GM12878 (cell line): ENCODE measurements at regions not wholly inside any gene's neighbourhood (a gene's known extent, or its start where the extent isn't known, plus 50 kb on each side); places are given as distances from the start of the nearest gene placed in this dataset.

Source experiments
- ATAC-seq: fragments of 200-7000 bp; cut with Tn5 transposase; 3 replicates; pipeline ENCODE4 v1.9.1; 2020; ENCODE audit warnings: mild to moderate bottlenecking, moderate library complexity
- BruUV-seq: library from RNA; stranded (reverse); fragments of 400-500 nt; replicated peaks from 2 replicates; lab custom pipeline; 2021; lab: Mats Ljungman, UMichigan
- CTCF ChIA-PET: fragments of 300-600 bp; sonication (Branson Sonifier 250); formaldehyde crosslinking; extraction: SDS; loops from one replicate; lab custom pipeline; 2021; ENCODE audit warnings: inconsistent platforms; lab: Yijun Ruan, JAX
- POLR2A ChIA-PET: fragments of 350-600 bp; formaldehyde crosslinking; extraction: SDS; loops from one replicate; lab custom pipeline; 2021; ENCODE audit warnings: inconsistent platforms; lab: Charles Lee
- RAD21 ChIA-PET: fragments of 300-600 bp; sonication (Branson Sonifier 250); formaldehyde crosslinking; loops from one replicate; lab custom pipeline; 2023; ENCODE audit warnings: antibody characterized with exemption; ENCODE audit not compliant: unreplicated experiment; lab: Charles Lee
- SMC1A ChIA-PET: fragments of 300-600 bp; sonication (Branson Sonifier 250); formaldehyde crosslinking; loops from one replicate; lab custom pipeline; 2023; ENCODE audit not compliant: unreplicated experiment, uncharacterized antibody; lab: Charles Lee
- DNase-seq: peaks from one replicate; pipeline ENCODE4 v3.0.0-alpha.2; 2011; ENCODE audit warnings: low read depth, low spot score
- FAIRE-seq: peaks from 3 replicates; lab custom pipeline; 2011; peaks lifted over from hg19 to GRCh38; lab: Jason Lieb, UNC
- H2AFZ ChIP-seq: 2 replicates; pipeline ENCODE4 v1.6.0; 2011; ENCODE audit warnings: low read depth, low read length, control low read depth; ENCODE audit not compliant: control insufficient read depth
- H3K27ac ChIP-seq: 2 replicates; pipeline ENCODE4 v1.5.1; 2011; ENCODE audit warnings: control low read depth; ENCODE audit not compliant: control insufficient read depth, insufficient read depth
- H3K27me3 ChIP-seq, 2 experiments: replicated peaks in 1 of 2; 2 replicates each; pipeline versions ENCODE4 v1.6.0 to v1.6.1; 2011; ENCODE audit warnings: low read length in 1 of 2; ENCODE audit not compliant: control insufficient read depth in 2 of 2, insufficient read depth in 2 of 2
- H3K36me3 ChIP-seq, 2 experiments: 2 replicates each; pipeline ENCODE4 v1.5.1; 2011; ENCODE audit warnings: low read length in 1 of 2; ENCODE audit not compliant: control insufficient read depth in 2 of 2, insufficient read depth in 2 of 2
- H3K4me1 ChIP-seq: 2 replicates; pipeline ENCODE4 v1.6.1; 2011; ENCODE audit warnings: mild to moderate bottlenecking, low read length, moderate library complexity, mixed read lengths; ENCODE audit not compliant: control insufficient read depth, insufficient read depth
- H3K4me2 ChIP-seq: 2 replicates; pipeline ENCODE4 v1.6.0; 2011; ENCODE audit warnings: control low read depth; ENCODE audit not compliant: control insufficient read depth, insufficient read depth
- H3K4me3 ChIP-seq: fragments of 200-600 bp; sonication (generic); 2 replicates; pipeline ENCODE4 v1.5.1; 2016
- H3K79me2 ChIP-seq: 2 replicates; pipeline ENCODE4 v1.6.0; 2011; ENCODE audit warnings: low read length; ENCODE audit not compliant: control insufficient read depth, insufficient read depth
- H3K9ac ChIP-seq: 2 replicates; pipeline ENCODE4 v1.8.0; 2011; ENCODE audit warnings: low read length, control low read depth, mixed read lengths; ENCODE audit not compliant: control insufficient read depth, insufficient read depth
- H3K9me3 ChIP-seq: replicated peaks from 3 replicates; pipeline ENCODE4 v1.5.1; 2011; ENCODE audit warnings: mild to moderate bottlenecking, low read length; ENCODE audit not compliant: control insufficient read depth, insufficient read depth
- H4K20me1 ChIP-seq: 2 replicates; pipeline ENCODE4 v1.6.0; 2011; ENCODE audit not compliant: control insufficient read depth, insufficient read depth
- BCL11A ChIP-seq: IDR thresholded peaks from 2 replicates; pipeline ENCODE4 v1.6.1; 2011; ENCODE audit warnings: low read depth, low read length
- BHLHE40 ChIP-seq, 2 experiments: fragments of 450-650 bp in 1 of 2; IDR thresholded peaks; 2 replicates each; pipeline ENCODE4 v1.6.1; 2011 to 2017; ENCODE audit warnings: low read depth in 2 of 2, borderline replicate concordance in 1 of 2, improper control_type of control experiment in 1 of 2, low read length in 1 of 2, mild to moderate bottlenecking in 1 of 2
- CEBPZ ChIP-seq: fragments of 150-350 bp; IDR thresholded peaks from 2 replicates; pipeline ENCODE4 v1.6.1; 2016; ENCODE audit warnings: low read depth, low read length
- E2F4 ChIP-seq: IDR thresholded peaks from 2 replicates; pipeline ENCODE4 v1.6.1; 2012; ENCODE audit warnings: low read depth, low read length, improper control_type of control experiment
- E4F1 ChIP-seq: fragments of 450-650 bp; IDR thresholded peaks from 2 replicates; pipeline ENCODE4 v1.6.1; 2018; ENCODE audit warnings: borderline replicate concordance, mild to moderate bottlenecking; ENCODE audit not compliant: partially characterized antibody
- NKRF ChIP-seq: fragments of 450-650 bp; conservative IDR thresholded peaks from 2 replicates; pipeline ENCODE4 v1.6.1; 2017; ENCODE audit warnings: mild to moderate bottlenecking, moderate library complexity
- NR2C1 ChIP-seq: fragments of 450-650 bp; IDR thresholded peaks from 2 replicates; pipeline ENCODE4 v1.6.1; 2017; ENCODE audit warnings: antibody characterized with exemption, mild to moderate bottlenecking, moderate library complexity
- NR2C2 ChIP-seq: IDR thresholded peaks from 2 replicates; pipeline ENCODE4 v1.6.1; 2011; ENCODE audit warnings: borderline replicate concordance, low read depth; ENCODE audit not compliant: control insufficient read depth, insufficient read length
- NRF1 ChIP-seq: conservative IDR thresholded peaks from 2 replicates; pipeline ENCODE4 v1.6.1; 2011; ENCODE audit warnings: mild to moderate bottlenecking, low read depth, low read length, improper control_type of control experiment
- PBX3 ChIP-seq: IDR thresholded peaks from 2 replicates; pipeline ENCODE4 v1.6.1; 2011; ENCODE audit warnings: mild to moderate bottlenecking, low read depth, low read length, moderate library complexity; ENCODE audit not compliant: insufficient replicate concordance
- RB1 ChIP-seq: fragments of 450-650 bp; formaldehyde crosslinking; IDR thresholded peaks from 2 replicates; pipeline ENCODE4 v1.6.1; 2017; ENCODE audit warnings: mild to moderate bottlenecking, borderline replicate concordance
- SP1 ChIP-seq: IDR thresholded peaks from one replicate; pipeline ENCODE4 v1.6.1; 2011; ENCODE audit warnings: low read depth, low read length
- WGBS: methylation state at CpG from one replicate; pipeline ENCODE4 v1.1.6; 2016; ENCODE audit warnings: low lambda C conversion rate; ENCODE audit not compliant: insufficient replicate concordance, insufficient coverage; ENCODE audit errors: missing lambda C conversion rate; 5-methylcytosine and 5-hydroxymethylcytosine counted together
- in situ Hi-C: fragments of 300-500 bp; cut with MboI; formaldehyde crosslinking; loops from 9 replicates; pipeline ENCODE4 v1.14.3; 2018; ENCODE audit warnings: mixed read lengths
- intact Hi-C: fragments of 100-400 bp; cut with micrococcal nuclease; formaldehyde crosslinking; loops from one replicate; pipeline ENCODE4 v1.14.2; 2022; ENCODE audit not compliant: unreplicated experiment

GRCh38 chr4:1474126-1475090, 68.2 kb upstream of the NKX1-1 start:
- Histone ChIP-seq H3K79me2 (no peaks in the 10 kb centered on the region), H4K20me1 (no peaks in the 10 kb centered on the region), H3K36me3 (no peaks in the 10 kb centered on the region), H3K9ac (no peak overlapping the region), H3K4me2 (no peak overlapping the region), H3K4me3 (no peak overlapping the region), H3K27me3 (no peaks in the 10 kb centered on the region), H3K27ac (no peak overlapping the region), H3K9me3 (no peaks in the 10 kb centered on the region; the same call in 2 of the 3 replicates), H2AFZ (no peak overlapping the region), H3K4me1 (no peaks in the 10 kb centered on the region)
- in situ Hi-C loops: no loop called here
- intact Hi-C loops: no loop called here
- 32% methylated on average over 14 of the region's 14 CpGs for WGBS
- ATAC-seq (no peak), DNase-seq (no peak), FAIRE-seq (no peak)
- RAD21 ChIA-PET: no interaction called here
- CTCF ChIA-PET: no interaction called here
- BruUV-seq: no TSS peak
- POLR2A ChIA-PET: no interaction called here
- SMC1A ChIA-PET: no interaction called here
- no peak for TF ChIP-seq NR2C1
- TF ChIP-seq BCL11A: no peak
- TF ChIP-seq BHLHE40 (IDR thresholded peaks at IDR 0.05; ENCODE audit: borderline replicate concordance in 1 of 2, low read depth in 2 of 2, low read length in 1 of 2): no peak
- no peak for TF ChIP-seq NR2C2
- TF ChIP-seq E4F1: no peak
- TF ChIP-seq NKRF: no peak
- no peak for TF ChIP-seq CEBPZ
- TF ChIP-seq SP1: no peak
- no peak for TF ChIP-seq RB1
- no peak for TF ChIP-seq NRF1
- no peak for TF ChIP-seq E2F4
- TF ChIP-seq PBX3: no peak
